Fibroblast of skin of left quadriceps (primary cell): ENCODE measurements at regions not wholly inside any gene's neighbourhood (a gene's known extent, or its start where the extent isn't known, plus 50 kb on each side); places are given as distances from the start of the nearest gene placed in this dataset.
"Not testable (repeated sequence)": the region's sequence is repeated elsewhere in the genome, so short reads cannot be mapped to it uniquely, and the experiment has no call there.

ENCODE experiments used
- DNase-seq, 2 experiments: peaks; one replicate each; pipeline ENCODE4 v3.0.0-alpha.2; 2013; ENCODE audit warnings: low read depth in 2 of 2

DNA sequence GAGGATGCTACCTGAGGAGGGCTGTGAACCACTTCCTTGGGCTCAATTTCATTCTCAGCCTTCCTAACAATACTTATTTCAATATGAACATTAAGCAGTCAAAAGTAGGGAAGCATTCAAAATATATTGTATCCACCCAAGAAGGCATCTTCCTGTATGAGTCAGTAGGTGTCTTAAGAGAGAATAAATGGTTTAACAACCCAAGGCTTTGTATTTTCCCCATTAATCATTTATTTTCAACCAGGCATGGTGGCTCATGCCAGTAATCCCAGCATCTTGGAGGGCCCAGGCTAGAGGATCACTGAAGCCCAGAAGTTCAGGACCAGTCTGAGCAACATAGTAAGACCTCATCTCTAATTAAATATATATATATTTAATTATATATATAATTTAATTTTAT lies 74.5 kb upstream of the MARCKS start:
- DNase-seq = no peak

DNA sequence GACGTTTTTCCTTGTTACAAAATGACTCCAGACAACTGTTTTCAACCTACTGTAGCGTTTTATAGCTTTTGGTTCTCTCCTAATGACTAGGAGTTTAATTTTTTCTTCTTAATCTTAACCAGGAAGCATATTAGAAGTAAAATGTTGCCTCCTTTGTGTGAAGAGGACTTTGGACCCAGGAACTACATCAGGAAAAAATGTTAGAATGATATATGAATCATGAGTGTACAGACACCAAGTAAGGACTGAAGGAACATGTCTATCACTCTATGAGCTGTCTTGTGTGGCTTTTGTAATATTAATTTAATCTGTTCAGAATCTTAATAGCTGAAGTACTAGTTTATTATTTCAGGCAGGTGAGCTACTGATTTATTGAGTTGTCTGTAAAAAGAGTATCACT lies 71.0 kb upstream of the MARCKS start:
- no peak for DNase-seq

DNA sequence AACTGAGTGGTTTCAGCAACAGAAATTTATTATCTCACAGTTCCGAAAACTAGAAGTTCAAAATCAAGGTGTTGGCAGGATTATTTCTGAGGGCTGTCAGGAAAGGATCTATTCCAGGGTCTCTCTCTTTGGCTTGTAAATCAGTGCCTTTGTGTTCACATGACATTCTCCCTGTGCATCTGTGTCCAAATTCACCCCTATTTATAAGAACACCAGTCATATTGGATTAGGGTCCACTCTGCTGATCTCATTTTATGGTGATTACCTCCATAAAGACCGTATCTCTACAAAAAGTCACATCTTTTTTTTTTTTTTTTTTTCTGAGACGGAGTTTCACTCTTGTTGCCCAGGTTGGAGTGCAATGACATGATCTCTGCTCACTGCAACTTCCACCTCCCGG lies 68.6 kb upstream of the MARCKS start:
- DNase-seq = no peak

DNA sequence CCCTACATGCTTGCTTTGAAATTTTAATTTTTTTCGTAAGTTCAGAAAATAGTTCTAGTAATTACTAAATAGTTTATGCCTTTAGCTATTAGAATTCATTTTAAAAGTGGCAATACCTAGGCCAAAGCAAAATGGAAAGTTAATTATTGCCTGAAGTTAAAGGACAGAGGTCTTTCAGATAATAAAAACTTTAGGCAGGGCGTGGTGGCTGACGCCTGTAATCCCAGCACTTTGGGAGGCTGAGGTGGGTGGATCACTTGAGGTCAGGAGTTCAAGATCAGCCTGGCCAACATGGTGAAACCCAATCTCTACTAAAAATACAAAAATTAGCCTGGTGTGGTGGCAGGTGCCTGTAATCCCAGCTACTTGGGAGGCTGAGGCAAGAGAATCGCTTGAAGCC lies 65.9 kb upstream of the MARCKS start:
- not testable (repeated sequence) for DNase-seq

DNA sequence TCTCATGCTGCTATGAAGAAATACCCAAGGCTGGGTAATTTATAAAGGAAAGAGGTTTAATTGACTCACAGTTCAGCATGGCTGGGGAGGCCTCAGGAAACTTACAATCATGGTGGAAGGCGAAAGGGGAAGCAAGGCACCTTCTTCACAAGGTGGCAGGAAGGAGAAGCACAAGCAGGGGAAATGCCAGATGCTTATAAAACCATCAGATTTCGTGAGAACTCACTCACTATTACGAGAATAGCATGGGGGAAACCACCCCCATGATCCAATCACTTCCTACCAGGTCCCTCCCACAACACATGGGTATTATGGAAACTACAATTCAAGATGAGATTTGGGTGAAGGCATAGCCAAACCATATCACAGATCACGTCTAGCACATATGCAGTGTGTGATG lies 61.8 kb upstream of the MARCKS start:
- not testable (repeated sequence) for DNase-seq

DNA sequence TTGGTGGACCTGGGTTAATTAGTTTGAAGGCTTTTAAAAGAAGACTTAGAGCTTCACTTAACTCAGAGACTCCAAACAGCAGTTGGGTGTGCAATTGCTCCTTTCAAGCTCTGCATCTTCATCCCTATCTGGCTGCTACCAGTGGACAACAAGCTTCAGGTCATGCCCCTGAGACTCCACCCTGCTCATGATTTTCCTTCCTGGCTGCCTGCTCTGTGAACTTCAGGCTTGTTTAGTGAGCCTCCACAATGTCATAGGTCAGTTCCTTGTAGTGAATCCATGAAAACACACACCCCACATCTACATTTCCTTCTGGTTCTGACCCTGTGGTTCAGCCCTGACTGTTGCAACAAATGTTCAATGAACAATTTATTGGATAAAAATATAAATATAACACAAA lies 61.1 kb upstream of the MARCKS start:
- no peak for DNase-seq

DNA sequence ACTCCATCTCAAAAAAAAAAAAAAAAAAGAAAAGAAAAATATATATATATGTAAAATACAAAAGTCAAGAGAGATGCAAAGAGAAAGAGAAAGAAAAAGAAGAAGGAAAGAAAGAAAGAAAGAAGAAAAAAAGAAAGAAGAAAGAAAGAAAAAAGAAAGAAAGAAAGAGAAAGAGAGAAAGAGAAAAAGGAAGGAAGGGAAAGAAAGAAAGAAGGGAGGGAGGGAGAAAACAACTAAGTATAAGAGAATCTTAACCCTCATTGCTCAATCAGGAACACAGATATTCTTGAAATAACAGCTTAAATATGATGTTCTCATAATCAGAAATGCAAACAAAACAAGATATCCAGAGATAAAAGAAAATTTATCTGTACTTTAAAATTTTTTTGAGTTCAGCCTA lies 54.4 kb upstream of the MARCKS start:
- DNase-seq = no peak

DNA sequence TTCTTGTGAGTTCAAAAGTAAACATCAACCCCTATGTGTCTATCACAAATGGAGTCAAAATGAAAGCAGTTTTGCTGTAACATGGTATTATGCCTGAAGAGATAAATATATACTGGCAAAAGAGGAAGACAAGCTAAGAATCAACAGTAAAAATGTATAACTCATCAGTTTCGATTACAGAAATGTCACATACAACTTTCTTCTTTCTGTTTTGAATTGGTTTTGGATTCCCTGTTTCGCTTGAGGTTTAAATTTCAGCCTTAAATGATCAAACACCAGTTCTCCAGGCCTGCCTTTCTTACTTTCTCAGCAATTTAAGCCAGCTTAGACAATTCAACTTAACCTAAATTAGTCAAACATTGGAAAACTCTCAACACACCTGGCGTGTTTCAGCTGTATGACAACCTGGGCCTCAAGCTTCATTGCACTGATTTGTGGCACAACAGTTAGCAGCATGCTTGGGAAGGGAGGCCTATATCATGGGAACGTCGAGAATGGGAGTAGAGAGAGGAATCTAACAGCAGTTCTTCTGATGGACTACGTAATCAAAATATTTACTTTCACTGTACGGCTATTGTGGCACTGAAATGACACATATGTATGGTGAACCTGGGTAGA lies 51.9 kb upstream of the MARCKS start:
- DNase-seq = no peak

DNA sequence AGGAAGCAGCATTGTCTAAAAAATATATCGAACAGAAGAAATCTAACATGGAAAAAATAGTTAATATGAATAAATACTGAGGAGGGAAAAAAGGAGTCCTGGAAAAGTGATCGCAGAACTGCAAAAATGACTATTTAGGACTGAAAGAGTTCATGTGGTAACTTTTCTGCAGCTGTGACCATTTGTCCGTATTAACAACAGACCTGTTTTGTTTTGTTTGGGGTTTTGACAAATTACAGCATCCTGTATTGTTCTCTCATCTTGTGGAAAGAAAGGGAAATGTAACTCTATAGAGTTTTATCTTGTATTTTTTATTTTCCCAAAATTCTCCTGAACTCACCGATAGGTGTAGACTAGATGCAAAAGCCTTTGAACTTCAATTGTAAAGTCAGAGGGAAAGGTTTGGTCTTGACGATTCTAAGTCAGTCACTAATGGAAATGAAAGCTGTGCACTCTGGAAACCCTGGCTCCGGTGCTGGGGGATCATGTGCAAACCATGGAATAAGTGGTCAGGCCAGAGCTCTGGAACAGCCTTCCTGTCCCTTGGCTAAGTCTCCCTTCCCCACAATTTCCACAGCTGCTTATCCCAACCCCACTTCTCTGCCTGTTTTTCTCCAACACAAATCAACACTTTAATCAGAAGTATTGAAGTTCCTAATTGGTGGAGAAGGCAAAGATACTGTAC lies 51.2 kb upstream of the MARCKS start:
- no peak for DNase-seq
